Subcutaneous abdominal adipose tissue (tissue), 5 donors: ENCODE measurements at regions not wholly inside any gene's neighbourhood (a gene's known extent, or its start where the extent isn't known, plus 50 kb on each side); places are given as distances from the start of the nearest gene placed in this dataset.

ENCODE experiments used
- H3K27ac ChIP-seq: one replicate; pipeline ENCODE4 v1.7.0; 2013; ENCODE audit warnings: low read depth, mild to moderate bottlenecking, inconsistent platforms, low read length, moderate library complexity
- H3K27me3 ChIP-seq, 5 donors: one replicate each; pipeline ENCODE4 v1.7.0; 2013; ENCODE audit warnings: low read length in 5 of 5, inconsistent platforms in 1 of 5; ENCODE audit not compliant: control insufficient read depth in 5 of 5, insufficient read depth in 4 of 5
- H3K36me3 ChIP-seq, 5 donors: one replicate each; pipeline ENCODE4 v1.7.0; 2013; ENCODE audit warnings: low read length in 5 of 5; ENCODE audit not compliant: control insufficient read depth in 5 of 5, insufficient read depth in 5 of 5
- H3K4me1 ChIP-seq, 5 donors: one replicate each; pipeline ENCODE4 v1.7.0; 2013; ENCODE audit warnings: low read length in 5 of 5, mild to moderate bottlenecking in 3 of 5, moderate library complexity in 1 of 5; ENCODE audit not compliant: control insufficient read depth in 5 of 5, insufficient read depth in 5 of 5
- H3K4me3 ChIP-seq, 5 donors: one replicate each; pipeline ENCODE4 v1.7.0; 2013; ENCODE audit warnings: low read length in 5 of 5, low read depth in 1 of 5
- H3K9ac ChIP-seq, 5 donors: one replicate each; pipeline ENCODE4 v1.7.0; 2013; ENCODE audit warnings: low read length in 5 of 5, mild to moderate bottlenecking in 4 of 5, moderate library complexity in 3 of 5
- H3K9me3 ChIP-seq, 5 donors: one replicate each; pipeline ENCODE4 v1.7.0; 2013; ENCODE audit warnings: low read length in 5 of 5; ENCODE audit not compliant: control insufficient read depth in 5 of 5
- donor health status: healthy.
- donor health status: healthy.
- donor health status: healthy.
- donor health status: healthy.
- donor health status: healthy.

- Histone ChIP-seq H3K4me1 (no peaks in the 10 kb centered on the region), H3K27me3 (no peaks in the 10 kb centered on the region), H3K4me3 (no peak overlapping the region), H3K36me3 (no peaks in the 10 kb centered on the region), H3K9ac (no peak overlapping the region), H3K9me3 (no peaks in the 10 kb centered on the region), H3K27ac (no peak overlapping the region)
Observed at GRCh38 chr18:67969458-67969857, 452.9 kb upstream of the DSEL start.

- H3K27me3 ChIP-seq = no peaks in the 10 kb centered on the region
- H3K9me3 ChIP-seq = no peaks in the 10 kb centered on the region
- H3K4me1 ChIP-seq = no peaks in the 10 kb centered on the region
- H3K27ac ChIP-seq = no peak overlapping the region
- H3K36me3 ChIP-seq = no peaks in the 10 kb centered on the region
- H3K9ac ChIP-seq = no peak overlapping the region
- H3K4me3 ChIP-seq = no peak overlapping the region
Observed at GRCh38 chr18:67966224-67966623, 449.7 kb upstream of the DSEL start.

- H3K36me3 ChIP-seq = no peaks in the 10 kb centered on the region
- no peaks in the 10 kb centered on the region for H3K4me1 ChIP-seq
- no peaks in the 10 kb centered on the region for H3K9me3 ChIP-seq
- no peaks in the 10 kb centered on the region for H3K27me3 ChIP-seq
- H3K9ac ChIP-seq = no peak overlapping the region
- no peak overlapping the region for H3K27ac ChIP-seq
- no peak overlapping the region for H3K4me3 ChIP-seq
Observed at GRCh38 chr18:67964462-67964861, 447.9 kb upstream of the DSEL start.

- Histone ChIP-seq H3K4me1 (no peaks in the 10 kb centered on the region), H3K9me3 (no peaks in the 10 kb centered on the region), H3K27me3 (no peaks in the 10 kb centered on the region), H3K9ac (no peak overlapping the region), H3K4me3 (no peak overlapping the region), H3K36me3 (no peaks in the 10 kb centered on the region), H3K27ac (no peak overlapping the region)
Observed at GRCh38 chr18:67961701-67962440, 445.4 kb upstream of the DSEL start.

GRCh38 chr18:67957684-67958083 lies 441.2 kb upstream of the DSEL start:
- Histone ChIP-seq H3K4me1 (no peaks in the 10 kb centered on the region), H3K9me3 (no peaks in the 10 kb centered on the region), H3K4me3 (no peak overlapping the region), H3K36me3 (no peaks in the 10 kb centered on the region), H3K27ac (no peak overlapping the region), H3K27me3 (no peaks in the 10 kb centered on the region), H3K9ac (no peak overlapping the region)

- no peaks in the 10 kb centered on the region for H3K4me1 ChIP-seq
- H3K9me3 ChIP-seq = no peaks in the 10 kb centered on the region
- no peak overlapping the region for H3K27ac ChIP-seq
- H3K36me3 ChIP-seq = no peaks in the 10 kb centered on the region
- no peaks in the 10 kb centered on the region for H3K27me3 ChIP-seq
- no peak overlapping the region for H3K4me3 ChIP-seq
- H3K9ac ChIP-seq = no peak overlapping the region
Observed at GRCh38 chr18:67954594-67954993, 438.1 kb upstream of the DSEL start.

- Histone ChIP-seq H3K36me3 (no peaks in the 10 kb centered on the region), H3K9ac (no peak overlapping the region), H3K9me3 (no peaks in the 10 kb centered on the region), H3K27ac (no peak overlapping the region), H3K4me3 (no peak overlapping the region), H3K27me3 (no peaks in the 10 kb centered on the region), H3K4me1 (no peaks in the 10 kb centered on the region)
Observed at GRCh38 chr18:67951137-67951536, 434.6 kb upstream of the DSEL start.

- Histone ChIP-seq H3K27ac (no peak overlapping the region), H3K4me1 (peaks cover 0 to 6% (median 0%) of the 10 kb centered on the region in 5 donors), H3K9me3 (peaks cover 0 to 2% (median 0%) of the 10 kb centered on the region in 5 donors), H3K36me3 (no peaks in the 10 kb centered on the region), H3K9ac (no peak overlapping the region), H3K4me3 (no peak overlapping the region), H3K27me3 (no peaks in the 10 kb centered on the region)
Observed at GRCh38 chr18:67938660-67939059, 422.1 kb upstream of the DSEL start.

GRCh38 chr18:67935638-67936037 lies 419.1 kb upstream of the DSEL start:
- H3K27ac ChIP-seq = no peak overlapping the region
- peaks cover 0 to 2% (median 0%) of the 10 kb centered on the region in 5 donors for H3K9me3 ChIP-seq
- no peak overlapping the region for H3K9ac ChIP-seq
- H3K36me3 ChIP-seq = no peaks in the 10 kb centered on the region
- peaks cover 0 to 20% (median 0%) of the 10 kb centered on the region in 5 donors for H3K4me1 ChIP-seq
- H3K4me3 ChIP-seq = no peak overlapping the region
- no peaks in the 10 kb centered on the region for H3K27me3 ChIP-seq

GRCh38 chr18:67933271-67933670 lies 416.8 kb upstream of the DSEL start:
- Histone ChIP-seq H3K36me3 (no peaks in the 10 kb centered on the region), H3K9me3 (no peaks in the 10 kb centered on the region), H3K27me3 (no peaks in the 10 kb centered on the region), H3K27ac (no peak overlapping the region), H3K4me1 (peaks cover 0 to 20% (median 0%) of the 10 kb centered on the region in 5 donors), H3K9ac (no peak overlapping the region), H3K4me3 (peak overlapping the region in 1 of 5 donors; percentile 44)
